ENCODE measurements at regions not wholly inside any gene's neighbourhood (a gene's known extent, or its start where the extent isn't known, plus 50 kb on each side); places are given as distances from the start of the nearest gene placed in this dataset.
A peak's percentile ranks its signal among the peaks of the same experiment; 100 is the strongest.

DNA sequence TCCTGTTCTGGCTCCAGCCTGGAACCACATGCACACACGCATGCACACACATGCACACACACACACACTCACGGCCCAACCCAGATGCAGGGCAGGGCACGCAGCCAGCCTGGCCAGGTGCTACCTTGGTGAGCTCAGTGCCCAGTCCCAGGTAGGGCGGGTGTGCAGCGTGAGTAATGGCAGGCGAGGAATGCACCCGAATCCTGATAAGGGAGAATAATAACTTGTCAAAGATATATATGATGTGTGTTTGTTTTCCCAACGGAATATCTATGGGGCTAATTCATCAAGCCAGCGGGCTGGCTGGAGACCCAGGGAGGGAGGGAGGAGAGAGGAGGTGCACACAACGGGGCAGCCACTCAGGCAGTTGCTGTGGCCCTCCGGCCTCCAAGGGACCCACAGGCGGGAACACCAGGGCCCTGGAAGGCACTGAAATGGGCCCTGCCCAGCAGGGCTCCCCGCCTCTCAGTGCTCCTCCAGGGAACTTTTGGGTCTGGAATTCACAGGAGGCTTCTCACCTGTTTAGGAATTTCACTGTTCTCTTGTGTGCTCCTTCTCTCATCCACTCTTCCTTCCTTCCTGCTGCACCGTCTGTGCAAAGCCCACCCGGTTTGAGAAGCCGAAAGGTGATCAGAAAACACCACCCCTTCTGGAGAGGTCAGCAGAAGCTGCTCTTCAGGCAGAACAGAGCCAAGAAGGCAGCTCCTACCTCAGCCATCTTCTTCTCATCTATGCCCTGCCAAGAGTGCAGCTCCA lies 79.0 kb downstream of the BUD13 start:
- TF ChIP-seq, protein P1, sequence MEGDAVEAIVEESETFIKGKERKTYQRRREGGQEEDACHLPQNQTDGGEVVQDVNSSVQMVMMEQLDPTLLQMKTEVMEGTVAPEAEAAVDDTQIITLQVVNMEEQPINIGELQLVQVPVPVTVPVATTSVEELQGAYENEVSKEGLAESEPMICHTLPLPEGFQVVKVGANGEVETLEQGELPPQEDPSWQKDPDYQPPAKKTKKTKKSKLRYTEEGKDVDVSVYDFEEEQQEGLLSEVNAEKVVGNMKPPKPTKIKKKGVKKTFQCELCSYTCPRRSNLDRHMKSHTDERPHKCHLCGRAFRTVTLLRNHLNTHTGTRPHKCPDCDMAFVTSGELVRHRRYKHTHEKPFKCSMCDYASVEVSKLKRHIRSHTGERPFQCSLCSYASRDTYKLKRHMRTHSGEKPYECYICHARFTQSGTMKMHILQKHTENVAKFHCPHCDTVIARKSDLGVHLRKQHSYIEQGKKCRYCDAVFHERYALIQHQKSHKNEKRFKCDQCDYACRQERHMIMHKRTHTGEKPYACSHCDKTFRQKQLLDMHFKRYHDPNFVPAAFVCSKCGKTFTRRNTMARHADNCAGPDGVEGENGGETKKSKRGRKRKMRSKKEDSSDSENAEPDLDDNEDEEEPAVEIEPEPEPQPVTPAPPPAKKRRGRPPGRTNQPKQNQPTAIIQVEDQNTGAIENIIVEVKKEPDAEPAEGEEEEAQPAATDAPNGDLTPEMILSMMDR (conservative IDR thresholded peaks at IDR 0.05; ENCODE audit: low read depth, low read length) = no peak
- DNase-seq (ENCODE audit: low read depth) = no peak

DNA sequence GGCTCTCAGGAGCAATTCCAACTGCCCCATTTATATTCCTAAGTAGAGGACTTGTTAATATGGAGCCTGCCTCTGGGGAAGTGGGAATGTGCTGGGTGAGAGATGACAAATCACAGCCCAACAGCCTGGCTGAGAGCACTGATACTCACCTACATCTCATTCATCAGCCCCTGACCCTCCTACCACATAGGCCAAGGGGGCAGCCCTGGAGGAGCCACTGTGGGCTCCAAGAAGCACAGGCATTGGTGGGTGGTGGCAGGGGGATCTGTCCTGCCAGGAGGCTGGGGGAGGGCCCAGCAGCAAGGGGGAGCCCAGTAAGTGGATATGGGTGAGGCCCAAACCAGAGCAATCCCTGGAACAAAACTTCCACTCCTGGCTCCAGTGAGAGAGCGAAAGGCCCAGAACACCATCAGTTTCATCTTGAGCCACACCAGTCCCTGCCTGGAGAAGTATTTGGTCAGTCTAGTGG lies 79.7 kb downstream of the BUD13 start:
- no peak for DNase-seq (ENCODE audit: low read depth)
- H3K4me3 ChIP-seq (ENCODE audit: low read length) = no peak overlapping the region
- TF ChIP-seq, protein P1 (conservative IDR thresholded peaks at IDR 0.05; ENCODE audit: low read depth, low read length) = no peak

More for the DNA sequence above, 79.0 kb downstream of the BUD13 start:
- H3K4me3 ChIP-seq (ENCODE audit: low read length) = no peak overlapping the region

DNA sequence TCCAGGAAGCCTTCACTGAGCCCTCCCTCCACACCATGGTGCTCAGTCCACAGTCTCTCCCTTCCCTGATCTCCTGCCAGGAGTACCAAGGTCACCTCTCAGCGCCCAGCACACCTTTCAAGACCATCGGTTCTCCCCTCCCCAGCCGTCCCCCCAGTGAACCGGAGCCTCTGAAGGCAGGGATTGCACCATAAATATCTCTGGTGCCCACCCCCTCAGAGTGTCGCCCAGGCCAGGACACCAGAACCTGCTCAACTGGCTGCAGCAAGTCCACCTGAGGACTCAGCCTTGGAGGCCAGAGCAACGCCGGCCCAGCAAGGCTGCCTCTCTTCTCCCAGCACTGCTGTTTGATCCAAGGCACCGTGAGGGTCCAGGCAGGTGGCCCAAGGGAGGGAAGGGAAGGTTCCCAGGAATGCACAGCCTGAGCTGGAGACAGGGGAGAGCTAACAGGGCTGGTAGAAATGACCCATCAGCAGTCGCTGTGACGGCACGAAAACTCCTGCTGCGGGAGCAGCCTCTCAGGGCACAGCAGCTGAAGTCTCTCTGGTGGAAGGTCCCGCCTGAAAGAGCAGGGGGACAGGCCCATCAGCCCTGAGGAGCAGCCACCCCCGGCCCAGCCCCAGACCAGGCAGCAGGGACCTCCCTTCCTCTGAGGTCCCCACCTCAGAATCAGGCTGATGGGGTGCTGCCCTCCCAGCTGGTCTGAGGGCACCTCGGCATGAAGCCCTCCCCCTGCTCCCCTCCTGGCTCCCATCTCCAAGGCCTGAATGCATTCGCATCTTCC lies 80.3 kb downstream of the BUD13 start:
- TF ChIP-seq, protein P1 (conservative IDR thresholded peaks at IDR 0.05; ENCODE audit: low read depth, low read length) = no peak

DNA sequence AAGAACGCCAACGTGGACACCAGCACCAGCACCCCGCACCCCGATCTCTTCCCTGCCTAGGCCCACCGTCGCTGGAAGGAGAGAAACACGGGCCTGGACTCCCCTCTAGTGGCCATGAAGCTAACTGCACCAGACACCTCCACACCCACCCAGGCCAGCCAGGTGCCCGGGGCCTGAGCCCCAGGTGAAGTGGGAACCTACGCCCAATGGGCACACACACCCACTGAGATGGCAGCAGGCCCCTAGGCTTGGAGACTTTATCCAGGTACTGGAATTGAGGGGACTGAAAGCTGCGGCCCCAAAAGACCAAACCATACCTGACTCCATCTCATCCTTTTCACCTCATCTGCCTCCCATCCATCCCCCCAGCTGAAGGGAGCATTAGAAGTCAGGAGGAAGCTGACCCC lies 81.0 kb downstream of the BUD13 start:
- no peak for DNase-seq (ENCODE audit: low read depth)
- H3K4me3 ChIP-seq (ENCODE audit: low read length) = no peak overlapping the region
- TF ChIP-seq, protein P1 (conservative IDR thresholded peaks at IDR 0.05; ENCODE audit: low read depth, low read length) = peak; percentile 90

More for the DNA sequence above, 80.3 kb downstream of the BUD13 start:
- no peak overlapping the region for H3K4me3 ChIP-seq (ENCODE audit: low read length)
- no peak for DNase-seq (ENCODE audit: low read depth)

DNA sequence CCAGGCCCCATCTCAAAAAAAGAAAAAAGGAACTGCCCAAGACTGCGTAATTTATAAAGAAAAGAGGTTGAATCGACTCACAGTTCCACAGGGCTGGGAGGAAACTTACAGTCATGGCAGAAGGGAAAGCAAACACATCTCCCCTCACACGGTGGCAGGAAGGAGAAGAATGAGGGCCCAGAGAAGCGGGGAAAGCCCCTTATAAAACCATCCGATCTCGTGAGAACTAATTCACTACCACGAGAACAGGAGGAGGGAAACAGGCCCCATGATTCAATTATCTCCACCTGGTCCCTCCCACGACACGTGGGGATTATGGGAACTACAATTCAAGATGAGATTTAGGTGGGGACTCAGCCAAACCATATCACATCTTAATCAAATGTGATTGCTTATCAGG lies 82.2 kb downstream of the BUD13 start:
- H3K4me3 ChIP-seq (ENCODE audit: low read length) = no peak overlapping the region
- DNase-seq (ENCODE audit: low read depth) = no peak
- TF ChIP-seq, protein P1 (conservative IDR thresholded peaks at IDR 0.05; ENCODE audit: low read depth, low read length) = no peak

DNA sequence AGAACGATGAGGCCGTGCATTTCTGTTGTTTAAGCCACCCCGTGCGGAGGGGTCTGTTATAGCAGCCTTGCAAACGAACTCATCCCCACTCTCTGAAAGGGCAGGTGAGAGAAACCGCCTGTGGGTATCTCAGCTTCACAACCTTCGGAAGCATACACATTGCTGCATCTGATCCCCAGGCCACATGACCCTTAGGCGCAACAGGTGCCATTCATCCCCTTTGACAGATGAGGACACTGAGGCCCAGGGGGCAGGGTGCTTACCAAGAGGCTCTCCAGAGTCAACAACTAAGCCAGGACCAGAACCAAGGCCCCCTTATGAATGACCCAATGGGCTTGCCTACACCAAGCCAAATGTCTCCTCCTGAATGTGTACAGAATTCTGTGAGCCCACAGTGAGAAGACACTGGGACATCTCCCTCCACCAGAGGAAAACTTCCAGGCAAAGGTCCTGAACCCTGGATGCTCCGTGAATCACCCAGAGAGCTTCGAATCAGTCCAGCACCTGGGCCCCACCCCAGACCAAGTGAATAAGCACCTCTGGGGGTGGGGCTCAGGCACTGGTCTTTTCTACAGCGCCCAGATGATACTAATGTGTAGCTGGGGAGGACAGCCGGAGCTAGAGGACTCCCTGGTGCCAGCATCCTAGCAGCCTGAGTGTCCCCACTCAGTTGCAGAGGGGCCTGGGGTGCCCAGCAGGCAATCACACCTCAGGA lies 83.2 kb downstream of the BUD13 start:
- no peak for DNase-seq (ENCODE audit: low read depth)
- H3K4me3 ChIP-seq (ENCODE audit: low read length) = no peak overlapping the region
- TF ChIP-seq, protein P1 (conservative IDR thresholded peaks at IDR 0.05; ENCODE audit: low read depth, low read length) = no peak

All from retinal pigment epithelial cell (primary cell).